Trophoblast cell (in vitro differentiated cells and primary cell): ENCODE measurements at regions not wholly inside any gene's neighbourhood (a gene's known extent, or its start where the extent isn't known, plus 50 kb on each side); places are given as distances from the start of the nearest gene placed in this dataset.

Experiments used
- DNase-seq, 2 donors: peaks; one replicate each; pipeline ENCODE4 v3.0.0-alpha.2; 2016
- H2AFZ ChIP-seq: 2 replicates; pipeline ENCODE4 v1.6.1; 2013; ENCODE audit warnings: low read length, moderate library complexity, mild to moderate bottlenecking; ENCODE audit not compliant: insufficient read depth, poor library complexity
- H2AK5ac ChIP-seq: 2 replicates; pipeline ENCODE4 v1.6.1; 2013; ENCODE audit warnings: mild to moderate bottlenecking, low read length
- H2BK120ac ChIP-seq: 2 replicates; pipeline ENCODE4 v1.6.1; 2013; ENCODE audit warnings: low read length, mild to moderate bottlenecking, moderate library complexity; ENCODE audit not compliant: insufficient read depth, poor library complexity
- H2BK12ac ChIP-seq: 2 replicates; pipeline ENCODE4 v1.6.1; 2013; ENCODE audit warnings: mild to moderate bottlenecking, low read length, moderate library complexity
- H2BK5ac ChIP-seq: 2 replicates; pipeline ENCODE4 v1.6.1; 2013; ENCODE audit warnings: low read length, low read depth, moderate library complexity, mild to moderate bottlenecking; ENCODE audit not compliant: poor library complexity
- H3K14ac ChIP-seq: 2 replicates; pipeline ENCODE4 v1.6.1; 2013; ENCODE audit warnings: mild to moderate bottlenecking, low read length
- H3K18ac ChIP-seq: 2 replicates; pipeline ENCODE4 v1.6.1; 2013; ENCODE audit warnings: mild to moderate bottlenecking, low read length
- H3K23ac ChIP-seq: 2 replicates; pipeline ENCODE4 v1.6.1; 2013; ENCODE audit warnings: low read length
- H3K27ac ChIP-seq: 2 replicates; pipeline ENCODE4 v1.5.1; 2013; ENCODE audit warnings: low read depth, mild to moderate bottlenecking, inconsistent platforms, low read length, moderate library complexity
- H3K27me3 ChIP-seq: 2 replicates; pipeline ENCODE4 v1.6.1; 2013; ENCODE audit warnings: inconsistent platforms, mild to moderate bottlenecking, low read length, moderate library complexity; ENCODE audit not compliant: insufficient read depth
- H3K36me3 ChIP-seq, 2 experiments: 1 replicate in 1 of 2; 2 replicates in 1 of 2; pipeline ENCODE4 v1.6.1; 2013; ENCODE audit warnings: low read length in 2 of 2, mild to moderate bottlenecking in 2 of 2, moderate library complexity in 1 of 2; ENCODE audit not compliant: insufficient read depth in 2 of 2, control insufficient read depth in 1 of 2
- H3K4ac ChIP-seq: 2 replicates; pipeline ENCODE4 v1.6.1; 2013; ENCODE audit warnings: low read depth, mild to moderate bottlenecking, low read length, moderate library complexity
- H3K4me1 ChIP-seq, 2 experiments: 1 replicate in 1 of 2; 2 replicates in 1 of 2; pipeline ENCODE4 v1.6.1; 2013; ENCODE audit warnings: low read length in 2 of 2, mild to moderate bottlenecking in 2 of 2, moderate library complexity in 1 of 2; ENCODE audit not compliant: insufficient read depth in 2 of 2, control insufficient read depth in 1 of 2
- H3K4me2 ChIP-seq: 2 replicates; pipeline ENCODE4 v1.6.1; 2013; ENCODE audit warnings: inconsistent platforms, mild to moderate bottlenecking, low read length, moderate library complexity
- H3K4me3 ChIP-seq: 2 replicates; pipeline ENCODE4 v1.5.1; 2013; ENCODE audit warnings: mild to moderate bottlenecking, low read depth, low read length, inconsistent platforms
- H3K79me1 ChIP-seq: one replicate; pipeline ENCODE4 v1.6.1; 2013; ENCODE audit warnings: low read length
- H3K79me2 ChIP-seq: 2 replicates; pipeline ENCODE4 v1.6.1; 2013; ENCODE audit warnings: low read length, mild to moderate bottlenecking; ENCODE audit not compliant: control insufficient read depth, insufficient read depth, poor library complexity
- H3K9ac ChIP-seq: 2 replicates; pipeline ENCODE4 v1.6.1; 2013; ENCODE audit warnings: mild to moderate bottlenecking, low read length
- H3K9me3 ChIP-seq: 2 replicates; pipeline ENCODE4 v1.6.1; 2013; ENCODE audit warnings: low read depth, mild to moderate bottlenecking, control low read depth, inconsistent platforms, low read length; ENCODE audit not compliant: insufficient read depth
- H4K12ac ChIP-seq: 2 replicates; pipeline ENCODE4 v1.6.1; 2013; ENCODE audit warnings: low read depth, mild to moderate bottlenecking, low read length, moderate library complexity
- H4K8ac ChIP-seq: 2 replicates; pipeline ENCODE4 v1.6.1; 2013; ENCODE audit warnings: low read depth, mild to moderate bottlenecking, low read length, moderate library complexity
- H4K91ac ChIP-seq: one replicate; pipeline ENCODE4 v1.6.1; 2013; ENCODE audit warnings: low read depth, mild to moderate bottlenecking, low read length, moderate library complexity
- WGBS: extraction: QIAGEN DNeasy Blood & Tissue Kit; methylation state at CpG from one replicate; pipeline ENCODE4 v1.1.7; 2013; ENCODE audit warnings: missing lambda C conversion rate; ENCODE audit not compliant: insufficient read length, insufficient coverage; ENCODE audit errors: extremely low coverage; 5-methylcytosine and 5-hydroxymethylcytosine counted together

DNA sequence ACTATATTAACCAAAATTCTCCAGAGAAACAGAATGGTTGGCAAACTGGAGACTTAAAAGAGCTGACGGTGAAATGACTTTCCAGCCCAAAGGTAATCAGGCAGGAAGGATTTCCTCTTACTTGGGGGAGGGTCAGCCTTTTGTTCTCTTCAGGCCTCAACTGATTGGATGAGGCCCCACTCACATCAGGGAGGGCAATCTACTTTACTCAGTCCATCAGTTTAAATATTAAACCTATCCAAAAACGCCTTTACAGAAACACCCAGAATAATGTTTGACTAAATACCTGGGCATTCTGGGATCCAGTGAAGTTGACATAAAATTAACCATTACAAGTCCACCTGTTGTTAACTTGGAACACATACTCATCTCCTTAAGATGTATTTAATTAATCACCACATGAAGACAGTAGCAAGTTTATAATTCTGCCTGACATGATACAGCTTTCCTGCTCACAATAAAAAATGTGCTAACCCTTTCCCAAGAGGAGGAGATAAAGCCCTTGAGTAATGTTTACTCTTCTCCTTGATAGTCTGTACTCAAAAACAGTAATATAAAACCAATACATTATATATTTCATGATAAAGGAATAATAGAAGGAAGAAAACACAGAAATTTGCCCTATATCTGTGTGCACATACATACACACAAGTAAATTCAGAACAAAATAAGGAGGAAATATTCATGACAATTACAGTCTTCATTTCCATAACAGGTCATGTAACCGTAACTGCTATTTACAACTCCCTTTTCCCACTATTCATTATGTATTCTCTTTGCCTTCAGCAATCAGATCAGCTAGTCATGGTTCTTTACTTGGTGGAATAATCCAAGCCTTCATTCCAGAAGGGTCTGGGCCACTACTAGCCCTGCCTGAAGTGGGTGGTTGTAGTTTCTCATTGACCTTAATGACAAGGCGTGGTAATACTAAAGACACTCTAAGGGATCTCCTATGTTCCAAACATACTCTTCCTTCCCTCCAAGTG, 107.5 kb upstream of the RUNX1 start:
- Histone ChIP-seq H3K4me1 (no peaks in the 10 kb centered on the region), H2AK5ac (no peak overlapping the region), H3K4me2 (no peak overlapping the region), H3K9me3 (no peaks in the 10 kb centered on the region), H2BK5ac (no peak overlapping the region), H4K91ac (no peak overlapping the region), H3K9ac (no peak overlapping the region), H2AFZ (no peak overlapping the region), H3K4me3 (no peak overlapping the region), H2BK12ac (no peak overlapping the region), H3K36me3 (no peaks in the 10 kb centered on the region), H3K27me3 (no peaks in the 10 kb centered on the region), H3K18ac (no peak overlapping the region), H3K79me1 (no peaks in the 10 kb centered on the region), H2BK120ac (no peak overlapping the region), H3K23ac (no peak overlapping the region), H4K8ac (no peak overlapping the region), H4K12ac (no peak overlapping the region), H3K14ac (no peak overlapping the region), H3K79me2 (no peaks in the 10 kb centered on the region), H3K27ac (no peak overlapping the region), H3K4ac (no peak overlapping the region)
- no CpG with 5 or more reads among the region's 4 CpGs for WGBS
- no peak for DNase-seq

DNA sequence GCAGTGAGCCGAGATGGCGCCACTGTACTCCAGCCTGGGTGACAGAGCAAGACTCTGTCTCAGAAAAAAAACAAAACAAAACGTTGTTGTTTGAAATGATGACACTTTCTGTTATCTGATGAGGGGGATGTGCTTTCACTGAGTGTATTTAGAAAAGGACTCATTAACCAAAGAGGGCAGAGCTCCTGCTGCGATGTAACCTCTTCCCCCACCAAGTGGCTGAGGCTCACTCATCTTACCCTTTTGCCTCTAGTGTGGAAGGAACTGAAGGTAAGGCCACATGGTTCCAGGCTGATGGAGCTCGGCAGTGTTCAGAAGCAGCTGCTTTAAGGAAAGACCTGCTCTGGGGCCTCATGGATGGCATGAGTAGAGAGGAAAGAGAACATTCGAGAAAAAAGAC, 105.7 kb upstream of the RUNX1 start:
- WGBS: no CpG with 5 or more reads among the region's 6 CpGs
- Histone ChIP-seq H2AK5ac (no peak overlapping the region), H4K91ac (no peak overlapping the region)

DNA sequence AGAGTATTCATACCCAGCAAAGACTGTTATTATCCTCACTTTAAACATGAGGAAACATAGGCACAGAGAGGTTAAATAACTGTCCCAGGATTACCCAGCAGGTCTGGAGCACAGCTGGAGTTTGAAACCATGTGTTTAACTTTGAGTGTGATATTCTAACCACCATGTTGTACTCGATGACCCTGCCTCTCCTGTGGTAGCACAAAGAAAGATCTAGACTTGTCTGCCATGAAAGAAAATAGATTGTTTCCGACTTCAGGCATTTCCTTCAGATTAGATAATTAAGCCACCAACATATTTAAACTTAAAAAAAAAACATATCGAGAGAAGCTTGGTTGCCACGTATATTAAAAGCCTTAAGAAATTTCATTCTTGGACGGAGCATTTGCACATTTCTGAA, 104.6 kb upstream of the RUNX1 start:
- Histone ChIP-seq H3K9ac (no peak overlapping the region), H3K27ac (no peak overlapping the region), H3K79me2 (no peaks in the 10 kb centered on the region), H3K4me2 (no peak overlapping the region), H4K91ac (no peak overlapping the region), H3K4me1 (no peaks in the 10 kb centered on the region), H3K18ac (no peak overlapping the region), H3K9me3 (no peaks in the 10 kb centered on the region), H2AK5ac (no peak overlapping the region), H3K4me3 (no peak overlapping the region), H2AFZ (no peak overlapping the region), H4K8ac (no peak overlapping the region), H2BK5ac (no peak overlapping the region), H2BK12ac (no peak overlapping the region), H3K36me3 (no peaks in the 10 kb centered on the region), H3K14ac (no peak overlapping the region), H3K79me1 (no peaks in the 10 kb centered on the region), H3K27me3 (no peaks in the 10 kb centered on the region), H3K23ac (no peak overlapping the region), H2BK120ac (no peak overlapping the region), H4K12ac (no peak overlapping the region), H3K4ac (no peak overlapping the region)
- no CpG with 5 or more reads among the region's 5 CpGs for WGBS
- no peak for DNase-seq

More for the DNA sequence above, 105.7 kb upstream of the RUNX1 start:
- no peak overlapping the region for H2BK120ac ChIP-seq
- no peaks in the 10 kb centered on the region for H3K36me3 ChIP-seq
- no peak overlapping the region for H3K14ac ChIP-seq
- no peak overlapping the region for H2BK5ac ChIP-seq
- no peaks in the 10 kb centered on the region for H3K79me1 ChIP-seq
- no peak overlapping the region for H4K8ac ChIP-seq
- H3K9me3 ChIP-seq: no peaks in the 10 kb centered on the region
- DNase-seq: no peak
- H3K27ac ChIP-seq: no peak overlapping the region
- no peaks in the 10 kb centered on the region for H3K79me2 ChIP-seq
- H4K12ac ChIP-seq: no peak overlapping the region
- H3K4ac ChIP-seq: no peak overlapping the region
- H3K18ac ChIP-seq: no peak overlapping the region
- no peak overlapping the region for H3K4me3 ChIP-seq
- H3K4me2 ChIP-seq: no peak overlapping the region
- H2BK12ac ChIP-seq: no peak overlapping the region
- H2AFZ ChIP-seq: no peak overlapping the region
- no peak overlapping the region for H3K23ac ChIP-seq
- H3K27me3 ChIP-seq: no peaks in the 10 kb centered on the region
- no peaks in the 10 kb centered on the region for H3K4me1 ChIP-seq
- H3K9ac ChIP-seq: no peak overlapping the region

DNA sequence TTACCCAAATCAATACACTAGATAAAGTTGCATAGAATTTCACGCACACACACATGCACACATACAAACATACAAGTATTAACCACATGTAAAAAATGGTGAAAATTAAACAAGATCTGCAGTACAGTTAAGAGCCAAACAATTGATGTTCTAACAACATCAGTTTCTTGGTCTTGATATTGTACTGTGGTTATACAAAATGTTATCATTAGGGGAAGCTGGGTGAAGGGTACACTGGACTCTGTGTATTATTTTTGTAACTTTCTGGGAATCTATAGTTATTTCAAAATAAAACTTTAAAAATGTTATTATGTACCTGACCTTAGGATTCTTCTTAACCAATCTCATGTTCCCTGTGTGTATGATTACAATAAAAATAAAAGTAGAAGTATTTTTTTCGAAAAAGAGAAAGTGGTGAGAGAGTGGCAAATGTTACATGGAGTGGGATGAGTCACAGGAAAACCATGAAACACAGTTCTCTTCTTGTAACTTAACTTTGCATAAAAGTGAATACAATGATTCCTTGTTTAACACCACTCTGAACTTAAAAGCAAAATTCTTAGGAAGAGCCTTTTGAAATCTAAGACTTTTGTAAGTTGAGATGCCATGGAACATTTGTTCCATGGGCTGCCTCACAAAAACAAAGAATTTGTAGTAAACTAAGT, 101.6 kb upstream of the RUNX1 start:
- no peak overlapping the region for H3K4me3 ChIP-seq
- no peak overlapping the region for H3K27ac ChIP-seq
- H4K12ac ChIP-seq: no peak overlapping the region
- H2AFZ ChIP-seq: no peak overlapping the region
- no peak for DNase-seq
- H3K27me3 ChIP-seq: no peaks in the 10 kb centered on the region
- no peak overlapping the region for H2BK120ac ChIP-seq
- no peaks in the 10 kb centered on the region for H3K4me1 ChIP-seq
- no peak overlapping the region for H3K23ac ChIP-seq
- H3K79me1 ChIP-seq: no peaks in the 10 kb centered on the region
- no peaks in the 10 kb centered on the region for H3K36me3 ChIP-seq
- 100% methylated on average over 1 of the region's 2 CpGs for WGBS
- no peaks in the 10 kb centered on the region for H3K9me3 ChIP-seq
- no peak overlapping the region for H3K18ac ChIP-seq
- H4K8ac ChIP-seq: no peak overlapping the region
- no peak overlapping the region for H3K4me2 ChIP-seq
- no peak overlapping the region for H3K4ac ChIP-seq
- H3K14ac ChIP-seq: no peak overlapping the region
- no peak overlapping the region for H2BK12ac ChIP-seq
- H4K91ac ChIP-seq: no peak overlapping the region
- H2AK5ac ChIP-seq: no peak overlapping the region
- no peaks in the 10 kb centered on the region for H3K79me2 ChIP-seq
- no peak overlapping the region for H2BK5ac ChIP-seq
- H3K9ac ChIP-seq: no peak overlapping the region
